NB4 (cell line): ENCODE measurements at regions not wholly inside any gene's neighbourhood (a gene's known extent, or its start where the extent isn't known, plus 50 kb on each side); places are given as distances from the start of the nearest gene placed in this dataset.

Source experiments
- MYC ChIP-seq: IDR thresholded peaks from 2 replicates; pipeline ENCODE4 v1.6.1; 2011; ENCODE audit warnings: low read depth, low read length
- TF ChIP-seq, protein P1 (sequence below): IDR thresholded peaks from one replicate; pipeline ENCODE4 v1.5.1; 2012; ENCODE audit warnings: low read depth, low read length
- TF ChIP-seq, protein P2 (sequence below): IDR thresholded peaks from 2 replicates; pipeline ENCODE4 v1.6.1; 2011; ENCODE audit warnings: low read depth, low read length

DNA sequence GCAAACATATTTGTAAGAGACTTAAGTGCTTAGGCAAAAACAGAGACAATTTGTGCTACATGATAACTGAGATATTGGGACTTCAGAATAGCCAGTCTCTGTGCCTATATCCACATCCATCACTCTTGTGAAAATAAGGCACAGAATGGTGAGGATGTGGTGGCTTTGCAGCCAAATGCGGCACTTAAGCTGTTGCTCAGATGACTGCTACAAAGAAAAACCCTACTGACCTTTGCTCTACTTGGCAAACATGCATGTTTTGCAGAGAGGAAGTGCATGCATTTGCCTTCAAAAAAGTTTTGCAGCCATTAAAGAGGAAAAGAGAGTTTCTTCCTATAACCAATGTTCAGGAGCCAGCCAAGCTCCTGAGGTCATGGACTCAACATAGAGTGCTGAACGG, 675.0 kb upstream of the KIRREL3 start:
- TF ChIP-seq, protein P1, sequence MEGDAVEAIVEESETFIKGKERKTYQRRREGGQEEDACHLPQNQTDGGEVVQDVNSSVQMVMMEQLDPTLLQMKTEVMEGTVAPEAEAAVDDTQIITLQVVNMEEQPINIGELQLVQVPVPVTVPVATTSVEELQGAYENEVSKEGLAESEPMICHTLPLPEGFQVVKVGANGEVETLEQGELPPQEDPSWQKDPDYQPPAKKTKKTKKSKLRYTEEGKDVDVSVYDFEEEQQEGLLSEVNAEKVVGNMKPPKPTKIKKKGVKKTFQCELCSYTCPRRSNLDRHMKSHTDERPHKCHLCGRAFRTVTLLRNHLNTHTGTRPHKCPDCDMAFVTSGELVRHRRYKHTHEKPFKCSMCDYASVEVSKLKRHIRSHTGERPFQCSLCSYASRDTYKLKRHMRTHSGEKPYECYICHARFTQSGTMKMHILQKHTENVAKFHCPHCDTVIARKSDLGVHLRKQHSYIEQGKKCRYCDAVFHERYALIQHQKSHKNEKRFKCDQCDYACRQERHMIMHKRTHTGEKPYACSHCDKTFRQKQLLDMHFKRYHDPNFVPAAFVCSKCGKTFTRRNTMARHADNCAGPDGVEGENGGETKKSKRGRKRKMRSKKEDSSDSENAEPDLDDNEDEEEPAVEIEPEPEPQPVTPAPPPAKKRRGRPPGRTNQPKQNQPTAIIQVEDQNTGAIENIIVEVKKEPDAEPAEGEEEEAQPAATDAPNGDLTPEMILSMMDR: no peak
- no peak for TF ChIP-seq MYC
- TF ChIP-seq, protein P2, sequence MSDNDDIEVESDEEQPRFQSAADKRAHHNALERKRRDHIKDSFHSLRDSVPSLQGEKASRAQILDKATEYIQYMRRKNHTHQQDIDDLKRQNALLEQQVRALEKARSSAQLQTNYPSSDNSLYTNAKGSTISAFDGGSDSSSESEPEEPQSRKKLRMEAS: no peak
